ENCODE measurements at regions not wholly inside any gene's neighbourhood (a gene's known extent, or its start where the extent isn't known, plus 50 kb on each side); places are given as distances from the start of the nearest gene placed in this dataset.
A peak's percentile ranks its signal among the peaks of the same experiment; 100 is the strongest.

- no peaks in the 10 kb centered on the region for H3K9me3 ChIP-seq (ENCODE audit: low read length)
- no peaks in the 10 kb centered on the region for H3K27me3 ChIP-seq (ENCODE audit: low read length)
- H3F3A ChIP-seq (ENCODE audit: low read length, unreplicated experiment): no peaks in the 10 kb centered on the region
- ChIA-PET POLR2A (ENCODE audit: unreplicated experiment) (no interaction called here), CTCF (no interaction called here)
- H3K79me2 ChIP-seq (ENCODE audit: low read length): no peaks in the 10 kb centered on the region
- no peak overlapping the region for H2AFZ ChIP-seq (ENCODE audit: low read length)
- TF ChIP-seq EZH2 (IDR thresholded peaks at IDR 0.05; ENCODE audit: low read length, unreplicated experiment) (no peak), CTCF (conservative IDR thresholded peaks at IDR 0.05; ENCODE audit: low read depth, low read length) (no peak), EZH2phosphoT487 (IDR thresholded peaks at IDR 0.05; ENCODE audit: borderline replicate concordance, low read length) (no peak)
- no peaks in the 10 kb centered on the region for H3K4me1 ChIP-seq (ENCODE audit: insufficient read depth, low read length)
- H3K4me3 ChIP-seq (ENCODE audit: low read length): no peak overlapping the region
- no peaks in the 10 kb centered on the region for H4K20me1 ChIP-seq (ENCODE audit: low read length)
- intact Hi-C loops (cut with micrococcal nuclease): no loop called here
- H3K27ac ChIP-seq (ENCODE audit: low read length): no peak overlapping the region
- no peak overlapping the region for H3K9ac ChIP-seq (ENCODE audit: low read length)
- no TSS peak for BruUV-seq (replicated peaks)
- H3K36me3 ChIP-seq (ENCODE audit: low read depth, low read length): no peaks in the 10 kb centered on the region
- DNase-seq: no peak
- no peak overlapping the region for H3K4me2 ChIP-seq (ENCODE audit: low read length)
- no peak for ATAC-seq
- no peaks in the 10 kb centered on the region for H3K9me2 ChIP-seq (replicated peaks; ENCODE audit: low read length)
These were observed 101.1 kb downstream of the HS1BP3 start for GRCh38 chr2:20549691-20550348.

GRCh38 chr2:20551260-20551944 lies 99.5 kb downstream of the HS1BP3 start:
- Histone ChIP-seq H3K4me1 (ENCODE audit: insufficient read depth, low read length) (no peaks in the 10 kb centered on the region), H3K79me2 (ENCODE audit: low read length) (no peaks in the 10 kb centered on the region), H3K36me3 (ENCODE audit: low read depth, low read length) (no peaks in the 10 kb centered on the region), H3K27me3 (ENCODE audit: low read length) (no peaks in the 10 kb centered on the region), H3K9me3 (ENCODE audit: low read length) (no peaks in the 10 kb centered on the region), H3K4me3 (ENCODE audit: low read length) (no peak overlapping the region), H4K20me1 (ENCODE audit: low read length) (no peaks in the 10 kb centered on the region), H3K9me2 (replicated peaks; ENCODE audit: low read length) (no peaks in the 10 kb centered on the region), H3K4me2 (ENCODE audit: low read length) (no peak overlapping the region), H3F3A (ENCODE audit: low read length, unreplicated experiment) (no peaks in the 10 kb centered on the region), H2AFZ (ENCODE audit: low read length) (no peak overlapping the region), H3K9ac (ENCODE audit: low read length) (no peak overlapping the region), H3K27ac (ENCODE audit: low read length) (no peak overlapping the region)
- ATAC-seq (peak; percentile 35; the same call in 1 of the 2 replicates), DNase-seq (no peak)
- no peak for TF ChIP-seq EZH2 (IDR thresholded peaks at IDR 0.05; ENCODE audit: low read length, unreplicated experiment)
- no peak for TF ChIP-seq CTCF (conservative IDR thresholded peaks at IDR 0.05; ENCODE audit: low read depth, low read length)
- TF ChIP-seq EZH2phosphoT487 (IDR thresholded peaks at IDR 0.05; ENCODE audit: borderline replicate concordance, low read length): no peak
- ChIA-PET CTCF (no interaction called here), POLR2A (ENCODE audit: unreplicated experiment) (no interaction called here)
- intact Hi-C loops (cut with micrococcal nuclease): no loop called here
- BruUV-seq (replicated peaks): no TSS peak

- POLR2A ChIA-PET (ENCODE audit: unreplicated experiment): no interaction called here
- no TSS peak for BruUV-seq (replicated peaks)
- ATAC-seq: no peak
- TF ChIP-seq EZH2phosphoT487 (IDR thresholded peaks at IDR 0.05; ENCODE audit: borderline replicate concordance, low read length): no peak
- no peak for TF ChIP-seq CTCF (conservative IDR thresholded peaks at IDR 0.05; ENCODE audit: low read depth, low read length)
- TF ChIP-seq EZH2 (IDR thresholded peaks at IDR 0.05; ENCODE audit: low read length, unreplicated experiment): no peak
- Histone ChIP-seq H3K4me1 (ENCODE audit: insufficient read depth, low read length) (no peaks in the 10 kb centered on the region), H2AFZ (ENCODE audit: low read length) (no peak overlapping the region), H4K20me1 (ENCODE audit: low read length) (no peaks in the 10 kb centered on the region), H3K27me3 (ENCODE audit: low read length) (no peaks in the 10 kb centered on the region), H3F3A (ENCODE audit: low read length, unreplicated experiment) (no peaks in the 10 kb centered on the region), H3K9me3 (ENCODE audit: low read length) (no peaks in the 10 kb centered on the region), H3K27ac (ENCODE audit: low read length) (no peak overlapping the region), H3K79me2 (ENCODE audit: low read length) (no peaks in the 10 kb centered on the region), H3K4me2 (ENCODE audit: low read length) (no peak overlapping the region), H3K4me3 (ENCODE audit: low read length) (no peak overlapping the region), H3K9me2 (replicated peaks; ENCODE audit: low read length) (no peaks in the 10 kb centered on the region), H3K36me3 (ENCODE audit: low read depth, low read length) (no peaks in the 10 kb centered on the region), H3K9ac (ENCODE audit: low read length) (no peak overlapping the region)
- CTCF ChIA-PET: no interaction called here
- intact Hi-C loops (cut with micrococcal nuclease): no loop called here
- DNase-seq: no peak
These were observed 99.0 kb downstream of the HS1BP3 start for GRCh38 chr2:20551945-20552328.

Measured in PC-3 (cell line).